ENCODE measurements at regions not wholly inside any gene's neighbourhood (a gene's known extent, or its start where the extent isn't known, plus 50 kb on each side); places are given as distances from the start of the nearest gene placed in this dataset.
A peak's percentile ranks its signal among the peaks of the same experiment; 100 is the strongest.

GRCh38 chr3:36192901-36193300 is 187.4 kb upstream of the STAC start:
- no peak for DNase-seq
- Histone ChIP-seq H3K36me3 (no peaks in the 10 kb centered on the region), H3K27ac (no peak overlapping the region), H3K9me3 (ENCODE audit: severe bottlenecking) (no peaks in the 10 kb centered on the region), H3K4me3 (ENCODE audit: low read depth, low read length) (no peak overlapping the region), H3K27me3 (ENCODE audit: insufficient read depth, low read depth, severe bottlenecking) (no peaks in the 10 kb centered on the region)
- TF ChIP-seq CTCF (IDR thresholded peaks at IDR 0.05; ENCODE audit: low read depth, low read length), result no peak

- no peaks in the 10 kb centered on the region for H3K36me3 ChIP-seq
- no peak for DNase-seq
- TF ChIP-seq CTCF (IDR thresholded peaks at IDR 0.05; ENCODE audit: low read depth, low read length), result no peak
These were observed 186.9 kb upstream of the STAC start for GRCh38 chr3:36193448-36193847.

DNA sequence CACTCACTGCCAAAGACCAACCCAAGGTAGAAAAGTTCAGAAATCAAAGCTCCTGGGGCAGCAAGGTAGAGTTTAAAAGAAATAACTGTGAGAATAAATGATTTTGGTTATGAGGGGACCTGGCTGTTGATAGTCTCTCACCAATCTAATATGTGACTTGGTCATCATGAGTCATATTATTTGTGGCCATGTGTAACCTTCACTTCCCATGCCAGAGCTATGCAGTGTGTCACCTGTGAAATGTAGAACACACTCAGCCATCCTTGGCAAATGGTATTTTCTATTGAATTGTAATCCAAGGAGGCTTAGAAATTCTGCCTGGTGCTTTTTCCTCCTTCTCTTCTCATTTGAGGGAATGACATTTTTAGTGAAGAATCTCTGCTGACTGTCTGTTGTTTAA is 184.2 kb upstream of the STAC start:
- DNase-seq, result no peak
- TF ChIP-seq CTCF (IDR thresholded peaks at IDR 0.05; ENCODE audit: low read depth, low read length), result no peak

More at GRCh38 chr3:36193448-36193847, 186.9 kb upstream of the STAC start:
- H3K27me3 ChIP-seq (ENCODE audit: insufficient read depth, low read depth, severe bottlenecking), result no peaks in the 10 kb centered on the region
- H3K9me3 ChIP-seq (ENCODE audit: severe bottlenecking), result no peaks in the 10 kb centered on the region
- no peak overlapping the region for H3K27ac ChIP-seq
- no peak overlapping the region for H3K4me3 ChIP-seq (ENCODE audit: low read depth, low read length)

DNA sequence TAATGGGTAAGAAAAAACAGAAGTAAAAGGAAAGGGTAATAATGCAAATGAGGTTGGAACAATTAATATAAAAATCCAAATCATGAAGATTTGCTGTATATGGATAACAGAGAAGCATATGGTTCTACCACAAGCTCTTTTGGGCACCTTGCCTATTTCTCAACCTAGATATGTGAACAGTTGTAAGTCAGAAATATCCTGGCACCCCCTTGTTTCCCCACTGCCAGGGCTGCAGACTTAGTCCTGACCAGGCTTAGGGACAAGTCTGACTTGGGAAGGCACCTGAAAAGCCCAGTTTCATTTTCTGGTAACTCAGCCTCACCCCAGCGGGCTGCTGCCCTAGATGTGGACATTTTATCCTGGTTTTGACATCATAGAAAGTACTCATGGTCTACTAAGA is 183.2 kb upstream of the STAC start:
- TF ChIP-seq CTCF (IDR thresholded peaks at IDR 0.05; ENCODE audit: low read depth, low read length), result no peak
- H3K4me3 ChIP-seq (ENCODE audit: low read depth, low read length), result no peak overlapping the region
- no peak overlapping the region for H3K27ac ChIP-seq
- H3K9me3 ChIP-seq (ENCODE audit: severe bottlenecking), result no peaks in the 10 kb centered on the region
- H3K36me3 ChIP-seq, result no peaks in the 10 kb centered on the region
- no peaks in the 10 kb centered on the region for H3K27me3 ChIP-seq (ENCODE audit: insufficient read depth, low read depth, severe bottlenecking)
- DNase-seq, result no peak

More for the DNA sequence above, 184.2 kb upstream of the STAC start:
- Histone ChIP-seq H3K9me3 (ENCODE audit: severe bottlenecking) (no peaks in the 10 kb centered on the region), H3K4me3 (ENCODE audit: low read depth, low read length) (no peak overlapping the region), H3K27me3 (ENCODE audit: insufficient read depth, low read depth, severe bottlenecking) (no peaks in the 10 kb centered on the region), H3K27ac (no peak overlapping the region), H3K36me3 (no peaks in the 10 kb centered on the region)

GRCh38 chr3:36201546-36201945 is 178.8 kb upstream of the STAC start:
- no peak for TF ChIP-seq CTCF (IDR thresholded peaks at IDR 0.05; ENCODE audit: low read depth, low read length)
- Histone ChIP-seq H3K27ac (no peak overlapping the region), H3K4me3 (ENCODE audit: low read depth, low read length) (no peak overlapping the region), H3K36me3 (no peaks in the 10 kb centered on the region), H3K27me3 (ENCODE audit: insufficient read depth, low read depth, severe bottlenecking) (no peaks in the 10 kb centered on the region), H3K9me3 (ENCODE audit: severe bottlenecking) (no peaks in the 10 kb centered on the region)
- DNase-seq, result peak; percentile 47

DNA sequence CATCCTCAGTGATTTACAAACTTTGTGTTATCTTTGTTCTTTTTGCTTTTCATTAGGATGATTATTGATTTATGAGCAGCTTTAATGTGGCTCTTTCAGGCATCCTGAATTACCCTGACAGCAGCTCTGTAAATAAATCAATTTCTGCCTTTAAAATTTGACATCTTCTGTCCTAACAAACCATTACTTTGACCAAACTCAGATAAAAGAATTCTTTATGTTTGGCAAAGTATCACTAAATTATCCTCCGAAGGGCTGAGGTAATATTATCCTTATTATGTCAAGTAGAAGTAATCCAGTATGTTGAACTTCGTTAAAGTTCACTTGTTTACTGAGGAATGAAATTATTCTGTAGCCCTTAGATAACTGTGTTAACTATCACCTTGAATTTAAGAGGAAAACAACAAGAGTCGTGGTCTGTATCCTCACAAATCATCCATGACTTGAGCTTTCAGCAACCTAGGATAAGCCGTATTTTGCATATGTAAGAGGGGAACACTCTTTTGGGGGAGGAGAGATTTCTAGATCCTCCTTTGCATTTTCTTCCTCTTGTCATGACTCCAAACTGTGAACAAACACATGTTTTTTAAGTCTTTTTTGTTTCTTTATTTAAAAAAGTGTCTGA is 173.2 kb upstream of the STAC start:
- H3K36me3 ChIP-seq, result no peaks in the 10 kb centered on the region
- H3K27ac ChIP-seq, result no peak overlapping the region
- H3K4me3 ChIP-seq (ENCODE audit: low read depth, low read length), result no peak overlapping the region
- DNase-seq, result no peak
- H3K9me3 ChIP-seq (ENCODE audit: severe bottlenecking), result no peaks in the 10 kb centered on the region
- no peaks in the 10 kb centered on the region for H3K27me3 ChIP-seq (ENCODE audit: insufficient read depth, low read depth, severe bottlenecking)
- no peak for TF ChIP-seq CTCF (IDR thresholded peaks at IDR 0.05; ENCODE audit: low read depth, low read length)

Data from WERI-Rb-1 (cell line).